Body of pancreas (tissue), 4 donors: ENCODE measurements at regions not wholly inside any gene's neighbourhood (a gene's known extent, or its start where the extent isn't known, plus 50 kb on each side); places are given as distances from the start of the nearest gene placed in this dataset.

Experiments used
- CTCF ChIP-seq, 7 experiments: fragments of 450-650 bp in 4 of 7; fragments of 200-600 bp in 3 of 7; sonication (generic) in 3 of 7; IDR thresholded peaks; one replicate each; pipeline ENCODE4 v1.5.1; 2016 to 2019; ENCODE audit warnings: antibody characterized with exemption in 7 of 7
- POLR2A ChIP-seq, 3 donors: fragments of 450-650 bp; IDR thresholded peaks; one replicate each; pipeline ENCODE4 v1.6.1; 2016; ENCODE audit warnings: antibody characterized with exemption in 3 of 3, mild to moderate bottlenecking in 2 of 3

- no peak for TF ChIP-seq CTCF (IDR thresholded peaks at IDR 0.05)
- no peak for TF ChIP-seq POLR2A (IDR thresholded peaks at IDR 0.05)
These were observed 70.5 kb downstream of the ZNF503 start for GRCh38 chr10:75331081-75331480.
